ENCODE measurements at regions not wholly inside any gene's neighbourhood (a gene's known extent, or its start where the extent isn't known, plus 50 kb on each side); places are given as distances from the start of the nearest gene placed in this dataset.

- ChIA-PET CTCF (ENCODE audit: partially characterized antibody) (no interaction called here), POLR2A (ENCODE audit: partially characterized antibody) (no interaction called here)
- Histone ChIP-seq H2BK12ac (ENCODE audit: low read depth, low read length) (no peak overlapping the region), H3K23ac (ENCODE audit: insufficient read length) (no peak overlapping the region), H3K4me2 (ENCODE audit: insufficient read depth in 1 of 2, low read depth in 2 of 2, low read length in 2 of 2) (no peak overlapping the region), H4K5ac (ENCODE audit: insufficient read length, low read depth, low read length) (no peak overlapping the region), H2AFZ (ENCODE audit: low read length) (no peak overlapping the region), H4K20me1 (replicated peaks in 1 of 2; ENCODE audit: control insufficient read depth in 1 of 2, insufficient read depth in 2 of 2, low read length in 2 of 2) (no peaks in the 10 kb centered on the region), H2AK5ac (ENCODE audit: low read depth, low read length) (no peak overlapping the region), H2BK20ac (ENCODE audit: low read length) (no peak overlapping the region), H2BK120ac (replicated peaks; ENCODE audit: low read depth, low read length) (no peak overlapping the region), H4K91ac (replicated peaks; ENCODE audit: insufficient read length, low read length) (no peak overlapping the region), H3K4ac (replicated peaks; ENCODE audit: insufficient read length, low read depth, low read length) (no peak overlapping the region), H3K27me3 (replicated peaks in 1 of 4; ENCODE audit: control insufficient read depth in 3 of 4, extremely low read depth in 1 of 4, insufficient read depth in 3 of 4, low read length in 3 of 4) (no peaks in the 10 kb centered on the region), H3K23me2 (ENCODE audit: low read depth, low read length) (no peaks in the 10 kb centered on the region), H4K8ac (ENCODE audit: extremely low read depth, insufficient read depth, low read length) (no peak overlapping the region), H3K27ac (ENCODE audit: low read depth, low read length) (no peak overlapping the region), H3K9me3 (ENCODE audit: insufficient read depth in 2 of 2, low read depth in 1 of 2, low read length in 1 of 2) (no peaks in the 10 kb centered on the region), H3K14ac (ENCODE audit: insufficient read length) (no peak overlapping the region), H3K4me3 (ENCODE audit: extremely low read depth in 1 of 4, insufficient read depth in 2 of 4, low read depth in 3 of 4, low read length in 4 of 4) (no peak overlapping the region), H3K18ac (ENCODE audit: extremely low read depth, low read length) (no peak overlapping the region), H3K4me1 (replicated peaks in 1 of 4; ENCODE audit: control insufficient read depth in 3 of 4, insufficient read depth in 4 of 4, low read length in 3 of 4) (no peaks in the 10 kb centered on the region), H3K36me3 (ENCODE audit: control insufficient read depth in 2 of 4, insufficient read depth in 4 of 4, low read length in 3 of 4) (no peaks in the 10 kb centered on the region), H3K9ac (replicated peaks in 1 of 4; ENCODE audit: extremely low read depth in 1 of 4, low read depth in 3 of 4, low read length in 3 of 4) (no peak overlapping the region), H2BK15ac (ENCODE audit: low read length) (no peak overlapping the region), H3K56ac (replicated peaks; ENCODE audit: insufficient read length, low read depth, low read length) (no peak overlapping the region), H3K79me1 (ENCODE audit: low read depth, low read length) (no peaks in the 10 kb centered on the region), H3K79me2 (ENCODE audit: control insufficient read depth in 1 of 2, insufficient read depth in 2 of 2, low read length in 2 of 2) (no peaks in the 10 kb centered on the region), H2BK5ac (ENCODE audit: low read depth, low read length) (no peak overlapping the region)
- 84% methylated on average over 6 of the region's 6 CpGs; no CpG with 5 or more reads in 1 of the 2 experiments for WGBS, 2 experiments (ENCODE audit: extremely low coverage in 1 of 2, insufficient coverage in 1 of 2, insufficient read length in 1 of 2, insufficient replicate concordance in 2 of 2, low coverage in 1 of 2, low lambda C conversion rate in 2 of 2, missing lambda C conversion rate in 1 of 2)
- FAIRE-seq (no peak), DNase-seq (ENCODE audit: low read depth in 1 of 2, low spot score in 2 of 2) (no peak)
- no peak for TF ChIP-seq SP4 (IDR thresholded peaks at IDR 0.05; ENCODE audit: low read length)
- no peak for TF ChIP-seq SIX5 (IDR thresholded peaks at IDR 0.05; ENCODE audit: low read depth, low read length)
- no peak for TF ChIP-seq E2F6 (IDR thresholded peaks at IDR 0.05)
- TF ChIP-seq TCF12 (IDR thresholded peaks at IDR 0.05; ENCODE audit: low read depth, low read length): no peak
- no peak for TF ChIP-seq ZNF274 (IDR thresholded peaks at IDR 0.05; ENCODE audit: borderline replicate concordance, extremely low read depth, low read length)
- TF ChIP-seq ASH2L (IDR thresholded peaks at IDR 0.05; ENCODE audit: low read length): no peak
- no peak for TF ChIP-seq SIN3A (conservative IDR thresholded peaks at IDR 0.05 in 1 of 2, IDR thresholded peaks at IDR 0.05 in 1 of 2; ENCODE audit: low read depth in 1 of 2, low read length in 2 of 2)
- TF ChIP-seq, protein P1, sequence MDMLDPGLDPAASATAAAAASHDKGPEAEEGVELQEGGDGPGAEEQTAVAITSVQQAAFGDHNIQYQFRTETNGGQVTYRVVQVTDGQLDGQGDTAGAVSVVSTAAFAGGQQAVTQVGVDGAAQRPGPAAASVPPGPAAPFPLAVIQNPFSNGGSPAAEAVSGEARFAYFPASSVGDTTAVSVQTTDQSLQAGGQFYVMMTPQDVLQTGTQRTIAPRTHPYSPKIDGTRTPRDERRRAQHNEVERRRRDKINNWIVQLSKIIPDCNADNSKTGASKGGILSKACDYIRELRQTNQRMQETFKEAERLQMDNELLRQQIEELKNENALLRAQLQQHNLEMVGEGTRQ (IDR thresholded peaks at IDR 0.05; ENCODE audit: low read length): no peak
- TF ChIP-seq HDAC6 (IDR thresholded peaks at IDR 0.05; ENCODE audit: low read depth, low read length): no peak
- TF ChIP-seq SP2 (IDR thresholded peaks at IDR 0.05; ENCODE audit: low read length): no peak
- TF ChIP-seq FOSL1 (IDR thresholded peaks at IDR 0.05; ENCODE audit: insufficient read depth, low read depth, low read length): no peak
- no peak for TF ChIP-seq CHD2 (IDR thresholded peaks at IDR 0.05; ENCODE audit: low read length)
- TF ChIP-seq RXRA (IDR thresholded peaks at IDR 0.05; ENCODE audit: insufficient read depth, low read depth, low read length): no peak
Observed at GRCh38 chr2:193476171-193476800, 1281.6 kb upstream of the TMEFF2 start.
